Neuronal stem cell (in vitro differentiated cells): ENCODE measurements at regions not wholly inside any gene's neighbourhood (a gene's known extent, or its start where the extent isn't known, plus 50 kb on each side); places are given as distances from the start of the nearest gene placed in this dataset.

Experiments used
- DNase-seq: peaks from one replicate; pipeline ENCODE4 v3.0.0-alpha.2; 2013; ENCODE audit warnings: low spot score
- H2AFZ ChIP-seq: one replicate; pipeline ENCODE4 v1.6.1; 2013; ENCODE audit warnings: mild to moderate bottlenecking, low read length, inconsistent platforms
- H2AK5ac ChIP-seq: 2 replicates; pipeline ENCODE4 v1.6.1; 2013; ENCODE audit warnings: low read depth, mild to moderate bottlenecking, inconsistent platforms, low read length, moderate library complexity, mixed read lengths
- H2BK120ac ChIP-seq: 2 replicates; pipeline ENCODE4 v1.6.1; 2013; ENCODE audit warnings: low read depth, mild to moderate bottlenecking, inconsistent platforms, low read length, moderate library complexity, mixed read lengths
- H2BK12ac ChIP-seq: one replicate; pipeline ENCODE4 v1.6.1; 2013; ENCODE audit warnings: low read length, inconsistent platforms
- H2BK15ac ChIP-seq: 2 replicates; pipeline ENCODE4 v1.6.1; 2013; ENCODE audit warnings: mild to moderate bottlenecking, low read length, inconsistent platforms, mixed read lengths
- H2BK5ac ChIP-seq: one replicate; pipeline ENCODE4 v1.6.1; 2013; ENCODE audit warnings: inconsistent platforms, mild to moderate bottlenecking, low read length, moderate library complexity
- H3K14ac ChIP-seq: one replicate; pipeline ENCODE4 v1.6.1; 2013; ENCODE audit warnings: low read length, inconsistent platforms
- H3K18ac ChIP-seq: 2 replicates; pipeline ENCODE4 v1.6.1; 2013; ENCODE audit warnings: low read length, inconsistent platforms
- H3K23ac ChIP-seq: 2 replicates; pipeline ENCODE4 v1.6.1; 2013; ENCODE audit warnings: low read depth, mild to moderate bottlenecking, mixed read lengths, low read length, inconsistent platforms; ENCODE audit not compliant: poor library complexity
- H3K27ac ChIP-seq: replicated peaks from 3 replicates; pipeline ENCODE4 v1.5.1; 2013; ENCODE audit warnings: low read length, inconsistent platforms
- H3K27me3 ChIP-seq, 3 experiments: 2 replicates each; pipeline ENCODE4 v1.6.1; 2013; ENCODE audit warnings: low read length in 3 of 3, mild to moderate bottlenecking in 2 of 3, inconsistent platforms in 1 of 3, low read depth in 1 of 3, mixed read lengths in 1 of 3, moderate library complexity in 1 of 3; ENCODE audit not compliant: control insufficient read depth in 3 of 3, insufficient read depth in 3 of 3
- H3K36me3 ChIP-seq, 2 donors: replicated peaks in 1 of 2; 2 replicates each; pipeline ENCODE4 v1.6.1; 2013; ENCODE audit warnings: low read length in 2 of 2; ENCODE audit not compliant: control insufficient read depth in 2 of 2, insufficient read depth in 2 of 2
- H3K4ac ChIP-seq: 2 replicates; pipeline ENCODE4 v1.6.1; 2013; ENCODE audit warnings: inconsistent platforms, mild to moderate bottlenecking, low read length, moderate library complexity
- H3K4me1 ChIP-seq, 2 donors: 1 replicate in 1 of 2; 2 replicates in 1 of 2; pipeline ENCODE4 v1.6.1; 2013; ENCODE audit warnings: low read length in 2 of 2, low read depth in 1 of 2; ENCODE audit not compliant: control insufficient read depth in 2 of 2, insufficient read depth in 1 of 2
- H3K4me2 ChIP-seq: one replicate; pipeline ENCODE4 v1.6.1; 2013; ENCODE audit warnings: mild to moderate bottlenecking, low read length, inconsistent platforms; ENCODE audit not compliant: insufficient read depth, poor library complexity, severe bottlenecking
- H3K4me3 ChIP-seq, 2 donors: 2 replicates each; pipeline ENCODE4 v1.5.1; 2013; ENCODE audit warnings: low read length in 2 of 2, mild to moderate bottlenecking in 2 of 2, inconsistent platforms in 1 of 2, moderate library complexity in 1 of 2
- H3K79me1 ChIP-seq: one replicate; pipeline ENCODE4 v1.6.1; 2013; ENCODE audit warnings: low read depth, mild to moderate bottlenecking, inconsistent platforms, low read length, moderate library complexity
- H3K9ac ChIP-seq: one replicate; pipeline ENCODE4 v1.6.1; 2013; ENCODE audit warnings: mild to moderate bottlenecking, low read depth, low read length, inconsistent platforms; ENCODE audit not compliant: poor library complexity
- H3K9me3 ChIP-seq, 2 donors: replicated peaks in 1 of 2; 2 replicates each; pipeline versions ENCODE3 to v1.6.1; 2013; ENCODE audit warnings: low read length in 2 of 2, mild to moderate bottlenecking in 2 of 2, inconsistent platforms in 1 of 2, low read depth in 1 of 2, mixed read lengths in 1 of 2, moderate library complexity in 1 of 2; ENCODE audit not compliant: control insufficient read depth in 2 of 2, insufficient read depth in 1 of 2
- H4K8ac ChIP-seq: one replicate; pipeline ENCODE4 v1.6.1; 2013; ENCODE audit warnings: low read depth, mild to moderate bottlenecking, inconsistent platforms, low read length, moderate library complexity
- H4K91ac ChIP-seq: one replicate; pipeline ENCODE4 v1.6.1; 2013; ENCODE audit warnings: low read length, low read depth, mild to moderate bottlenecking, inconsistent platforms; ENCODE audit not compliant: poor library complexity
- WGBS, 2 donors: extraction: QIAGEN DNeasy Blood & Tissue Kit; methylation state at CpG; one replicate each; pipeline ENCODE4 v1.1.7; 2013; ENCODE audit warnings: missing lambda C conversion rate in 2 of 2, mixed read lengths in 1 of 2; ENCODE audit not compliant: insufficient read length in 2 of 2, insufficient replicate concordance in 1 of 2; ENCODE audit errors: extremely low coverage in 2 of 2; 5-methylcytosine and 5-hydroxymethylcytosine counted together

GRCh38 chr19:30077851-30078355 lies 135.9 kb downstream of the URI1 start:
- Histone ChIP-seq H4K8ac (no peak overlapping the region), H3K79me1 (no peaks in the 10 kb centered on the region), H3K4ac (peak overlapping the region; percentile 39), H3K27ac (no peak overlapping the region), H3K18ac (no peak overlapping the region), H4K91ac (peak overlapping the region; percentile 28), H3K4me3 (no peak overlapping the region), H3K14ac (peak overlapping the region; percentile 3), H3K9ac (no peak overlapping the region), H2BK15ac (peak overlapping the region; percentile 56), H2AK5ac (peak overlapping the region; percentile 61), H2AFZ (no peak overlapping the region), H3K9me3 (peaks cover 0 to 6% of the 10 kb centered on the region in 2 donors), H2BK5ac (peak overlapping the region; percentile 70), H3K27me3 (peaks cover 0 to 6% (median 0%) of the 10 kb centered on the region in 3 experiments), H2BK12ac (no peak overlapping the region), H2BK120ac (no peak overlapping the region), H3K4me2 (no peak overlapping the region), H3K4me1 (no peaks in the 10 kb centered on the region), H3K23ac (no peak overlapping the region), H3K36me3 (no peaks in the 10 kb centered on the region)
- WGBS, 2 donors: no CpG with 5 or more reads among the region's 10 CpGs
- no peak for DNase-seq

GRCh38 chr19:30078381-30078910 lies 136.4 kb downstream of the URI1 start:
- Histone ChIP-seq H2AK5ac (peak overlapping the region; percentile 61), H3K14ac (peak overlapping the region; percentile 3), H4K91ac (peak overlapping the region; percentile 28), H3K4me3 (peak overlapping the region in 1 of 2 donors; percentile 44), H2BK5ac (no peak overlapping the region), H2BK120ac (no peak overlapping the region), H2AFZ (no peak overlapping the region), H3K4ac (peak overlapping the region; percentile 39), H3K9ac (no peak overlapping the region), H3K9me3 (peaks cover 0 to 4% of the 10 kb centered on the region in 2 donors), H2BK15ac (peak overlapping the region; percentile 56), H4K8ac (no peak overlapping the region), H3K23ac (no peak overlapping the region), H3K4me1 (no peaks in the 10 kb centered on the region), H3K27ac (no peak overlapping the region), H3K4me2 (no peak overlapping the region), H3K18ac (peak overlapping the region; percentile 3), H3K36me3 (no peaks in the 10 kb centered on the region), H3K79me1 (no peaks in the 10 kb centered on the region), H3K27me3 (peaks cover 0 to 6% (median 0%) of the 10 kb centered on the region in 3 experiments), H2BK12ac (no peak overlapping the region)
- DNase-seq: no peak
- WGBS, 2 donors: no CpG with 5 or more reads among the region's 5 CpGs

- no peak overlapping the region for H2BK5ac ChIP-seq
- no CpG with 5 or more reads among the region's 4 CpGs for WGBS, 2 donors
- H3K9ac ChIP-seq: no peak overlapping the region
- no peak overlapping the region for H2AFZ ChIP-seq
- no peak overlapping the region for H3K4me2 ChIP-seq
- no peak overlapping the region for H2BK120ac ChIP-seq
- no peak overlapping the region for H2BK15ac ChIP-seq
- H4K91ac ChIP-seq: no peak overlapping the region
- no peak overlapping the region for H3K27ac ChIP-seq
- H3K18ac ChIP-seq: no peak overlapping the region
- H4K8ac ChIP-seq: no peak overlapping the region
- no peaks in the 10 kb centered on the region for H3K4me1 ChIP-seq
- H2BK12ac ChIP-seq: no peak overlapping the region
- H3K14ac ChIP-seq: no peak overlapping the region
- no peaks in the 10 kb centered on the region for H3K79me1 ChIP-seq
- no peak overlapping the region for H3K23ac ChIP-seq
- H3K4ac ChIP-seq: no peak overlapping the region
- peaks cover 0 to 6% (median 0%) of the 10 kb centered on the region in 3 experiments for H3K27me3 ChIP-seq
- H3K9me3 ChIP-seq: peaks cover 0 to 4% of the 10 kb centered on the region in 2 donors
- H3K4me3 ChIP-seq: no peak overlapping the region
- H3K36me3 ChIP-seq: no peaks in the 10 kb centered on the region
- no peak overlapping the region for H2AK5ac ChIP-seq
- DNase-seq: no peak
Observed at GRCh38 chr19:30079200-30079599, 137.2 kb downstream of the URI1 start.

- Histone ChIP-seq H4K8ac (no peak overlapping the region), H3K4ac (no peak overlapping the region), H2BK12ac (no peak overlapping the region), H3K27ac (no peak overlapping the region), H3K9me3 (peaks cover 0 to 4% of the 10 kb centered on the region in 2 donors), H3K23ac (peak overlapping the region; percentile 3), H3K9ac (no peak overlapping the region), H3K36me3 (no peaks in the 10 kb centered on the region), H2AK5ac (peak overlapping the region; percentile 31), H2AFZ (no peak overlapping the region), H3K79me1 (no peaks in the 10 kb centered on the region), H3K18ac (peak overlapping the region; percentile 17), H2BK15ac (peak overlapping the region; percentile 7), H2BK5ac (no peak overlapping the region), H3K4me2 (no peak overlapping the region), H4K91ac (no peak overlapping the region), H3K4me3 (no peak overlapping the region), H3K27me3 (peaks cover 0 to 6% (median 0%) of the 10 kb centered on the region in 3 experiments), H2BK120ac (no peak overlapping the region), H3K14ac (no peak overlapping the region), H3K4me1 (no peaks in the 10 kb centered on the region)
- DNase-seq: no peak
- no CpG with 5 or more reads among the region's 6 CpGs for WGBS, 2 donors
Observed at GRCh38 chr19:30082168-30082567, 140.1 kb downstream of the URI1 start.
